Fibroblast of lung (primary cell): ENCODE measurements at regions not wholly inside any gene's neighbourhood (a gene's known extent, or its start where the extent isn't known, plus 50 kb on each side); places are given as distances from the start of the nearest gene placed in this dataset.
"Not testable (repeated sequence)": the region's sequence is repeated elsewhere in the genome, so short reads cannot be mapped to it uniquely, and the experiment has no call there.

Source experiments
- DNase-seq, 2 donors: peaks; one replicate each; pipeline versions ENCODE4 v3.0.0 to v3.0.0-alpha.2; 2010; ENCODE audit warnings: low read depth in 2 of 2
- H2AFZ ChIP-seq: 2 replicates; pipeline ENCODE4 v1.5.1; 2012; ENCODE audit warnings: low read length, control low read depth, inconsistent platforms
- H3K27ac ChIP-seq: 2 replicates; pipeline ENCODE4 v1.5.1; 2011; ENCODE audit warnings: low read length, control low read depth; ENCODE audit not compliant: insufficient read depth
- H3K27me3 ChIP-seq: 2 replicates; pipeline ENCODE4 v1.5.1; 2011; ENCODE audit warnings: mild to moderate bottlenecking, low read length; ENCODE audit not compliant: control insufficient read depth, insufficient read depth
- H3K36me3 ChIP-seq: 2 replicates; pipeline ENCODE4 v1.5.1; 2011; ENCODE audit warnings: low read length; ENCODE audit not compliant: control insufficient read depth, insufficient read depth
- H3K4me1 ChIP-seq: 2 replicates; pipeline ENCODE4 v1.5.1; 2011; ENCODE audit warnings: low read length; ENCODE audit not compliant: control insufficient read depth, insufficient read depth; ENCODE audit errors: extremely low read depth
- H3K4me2 ChIP-seq: 2 replicates; pipeline ENCODE4 v1.5.1; 2011; ENCODE audit warnings: low read length, control low read depth; ENCODE audit not compliant: insufficient read depth; ENCODE audit errors: extremely low read depth
- H3K4me3 ChIP-seq, 4 experiments: fragments of 200-600 bp in 1 of 4; sonication (generic) in 1 of 4; replicated peaks in 1 of 4; 2 replicates each; pipeline ENCODE4 v1.5.1; 2011 to 2016; ENCODE audit warnings: low read length in 4 of 4, low read depth in 3 of 4, mild to moderate bottlenecking in 3 of 4, control low read depth in 2 of 4, inconsistent platforms in 1 of 4, mixed read lengths in 1 of 4; ENCODE audit not compliant: insufficient read depth in 1 of 4; ENCODE audit errors: control extremely low read depth in 1 of 4
- H3K79me2 ChIP-seq: 2 replicates; pipeline ENCODE4 v1.5.1; 2012; ENCODE audit warnings: mild to moderate bottlenecking, low read length, inconsistent platforms; ENCODE audit not compliant: control insufficient read depth, insufficient read depth
- H3K9ac ChIP-seq: 2 replicates; pipeline ENCODE4 v1.5.1; 2011; ENCODE audit warnings: mild to moderate bottlenecking, low read length, control low read depth; ENCODE audit not compliant: insufficient read depth
- H3K9me3 ChIP-seq: 2 replicates; pipeline ENCODE4 v1.5.1; 2012; ENCODE audit warnings: low read depth, low read length; ENCODE audit not compliant: control insufficient read depth, insufficient read depth
- H4K20me1 ChIP-seq: 2 replicates; pipeline ENCODE4 v1.5.1; 2011; ENCODE audit warnings: low read length; ENCODE audit not compliant: control insufficient read depth, insufficient read depth; ENCODE audit errors: extremely low read depth

DNA sequence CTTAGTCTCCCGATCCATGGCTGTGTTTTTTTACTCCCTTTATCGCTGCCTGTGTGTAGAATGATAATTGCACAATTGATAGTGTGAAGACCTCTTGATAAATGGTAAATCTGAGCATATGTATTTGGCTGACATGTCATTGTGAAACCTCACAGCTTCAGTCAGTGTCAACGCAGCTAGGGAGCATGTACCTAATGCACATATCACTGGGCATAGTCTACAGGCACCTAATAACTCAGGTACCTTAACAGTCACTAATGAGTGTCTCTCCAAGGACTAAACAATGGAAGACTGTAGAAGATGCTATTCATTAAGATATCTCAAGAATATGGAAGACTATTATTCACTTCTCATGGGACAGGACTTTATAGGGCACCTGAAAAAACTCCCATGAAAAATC lies 101.0 kb upstream of the PTPN20 start:
- not testable (repeated sequence) for H3K4me3 ChIP-seq, H3K4me2 ChIP-seq, H3K4me1 ChIP-seq, H3K79me2 ChIP-seq, H3K9ac ChIP-seq, H2AFZ ChIP-seq, H3K27me3 ChIP-seq, H3K27ac ChIP-seq, H4K20me1 ChIP-seq, DNase-seq, H3K36me3 ChIP-seq, H3K9me3 ChIP-seq

DNA sequence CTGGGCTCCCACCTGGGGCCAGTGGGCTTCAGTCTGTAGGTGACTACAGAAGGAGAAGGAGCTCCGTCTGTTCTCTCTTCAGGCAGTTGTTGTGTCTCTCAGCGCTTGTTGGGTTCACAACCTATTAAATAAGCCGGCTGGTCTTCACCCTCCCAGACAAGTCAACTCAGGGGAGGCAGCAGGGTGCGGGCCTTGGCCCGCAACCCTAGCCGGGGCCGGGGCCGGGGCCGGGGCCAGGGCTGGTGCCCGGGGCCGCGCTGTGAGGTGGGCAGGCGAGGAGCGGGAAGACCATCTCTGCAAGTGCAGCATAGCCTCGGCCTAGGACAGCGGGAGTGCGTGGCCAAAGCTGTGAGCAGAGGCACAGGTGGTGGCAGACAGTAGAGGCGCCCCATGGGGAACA lies 95.1 kb upstream of the PTPN20 start:
- H2AFZ ChIP-seq, H3K4me1 ChIP-seq, H3K4me2 ChIP-seq, H3K9ac ChIP-seq, H3K27me3 ChIP-seq, DNase-seq, H3K9me3 ChIP-seq, H3K27ac ChIP-seq, H3K36me3 ChIP-seq, H3K79me2 ChIP-seq, H4K20me1 ChIP-seq, H3K4me3 ChIP-seq: not testable (repeated sequence)

DNA sequence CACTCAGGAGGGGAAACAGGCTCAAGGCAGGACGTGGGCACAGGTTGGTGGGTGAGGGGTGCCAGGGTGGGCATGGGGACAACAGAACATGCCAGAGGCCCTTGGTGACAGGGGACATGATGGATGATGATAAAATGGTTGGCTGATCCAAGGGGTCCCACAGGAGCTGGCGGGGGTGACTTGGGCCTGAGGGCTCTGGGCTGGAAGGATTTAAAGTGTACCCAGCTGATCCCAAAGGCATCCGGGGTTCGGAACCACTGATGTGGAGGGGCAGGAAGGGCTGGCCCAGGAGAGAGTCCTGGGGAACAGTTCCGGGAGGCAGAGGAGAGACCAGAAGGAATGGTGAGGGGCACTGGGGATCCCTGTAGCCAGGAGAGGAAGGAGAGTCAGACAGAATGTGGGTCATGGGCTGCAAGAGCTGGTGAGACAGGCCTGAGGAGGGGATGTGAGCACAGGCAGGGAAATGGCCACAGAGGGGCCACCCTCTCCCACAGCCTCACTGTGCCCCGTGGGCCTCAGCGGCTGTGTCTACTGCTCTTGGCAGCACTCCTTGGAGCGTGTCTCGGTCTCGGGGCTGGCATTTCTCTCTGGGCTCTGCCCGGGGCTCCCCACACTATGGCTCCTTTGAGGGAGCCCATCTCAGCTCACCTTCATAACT lies 70.7 kb upstream of the PTPN20 start:
- DNase-seq, H3K4me2 ChIP-seq, H3K27ac ChIP-seq, H4K20me1 ChIP-seq, H3K9me3 ChIP-seq, H3K4me1 ChIP-seq, H3K79me2 ChIP-seq, H3K36me3 ChIP-seq, H2AFZ ChIP-seq, H3K4me3 ChIP-seq, H3K27me3 ChIP-seq, H3K9ac ChIP-seq: not testable (repeated sequence)

DNA sequence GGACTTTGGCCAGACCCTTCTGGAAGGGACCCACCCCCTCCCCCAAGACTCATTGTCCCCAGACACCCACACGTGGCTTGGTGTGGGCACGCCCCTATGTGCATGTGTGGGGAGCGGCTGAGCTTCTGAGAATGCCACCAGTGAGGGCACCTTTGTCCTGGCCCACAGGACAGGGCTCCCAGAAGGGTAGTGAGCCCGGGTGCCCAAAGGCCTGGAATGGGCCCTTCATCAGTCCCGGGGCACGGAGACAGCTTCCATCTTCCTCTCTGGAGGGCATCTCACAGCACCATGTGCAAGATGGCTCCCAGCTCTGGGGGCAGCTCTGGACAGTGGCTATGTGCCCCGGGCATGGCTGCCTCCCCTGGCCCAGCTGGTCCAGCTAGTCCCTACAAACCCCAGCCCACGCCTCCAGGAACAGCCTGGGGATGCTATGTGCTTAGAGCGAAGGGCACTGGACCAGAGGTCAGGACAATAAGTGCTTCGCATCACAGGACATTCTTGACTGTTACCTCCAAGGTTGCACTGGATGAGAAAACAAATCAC lies 70.1 kb upstream of the PTPN20 start:
- not testable (repeated sequence) for H3K4me2 ChIP-seq, H4K20me1 ChIP-seq, H2AFZ ChIP-seq, DNase-seq, H3K27ac ChIP-seq, H3K4me1 ChIP-seq, H3K4me3 ChIP-seq, H3K79me2 ChIP-seq, H3K9ac ChIP-seq, H3K36me3 ChIP-seq, H3K27me3 ChIP-seq, H3K9me3 ChIP-seq

GRCh38 chr10:46845194-46845593 lies 66.0 kb upstream of the PTPN20 start:
- H3K27me3 ChIP-seq, H3K4me3 ChIP-seq, H3K79me2 ChIP-seq, H3K9me3 ChIP-seq, H3K4me2 ChIP-seq, H3K36me3 ChIP-seq, H3K4me1 ChIP-seq, H3K9ac ChIP-seq, DNase-seq, H2AFZ ChIP-seq, H3K27ac ChIP-seq, H4K20me1 ChIP-seq: not testable (repeated sequence)

GRCh38 chr10:46845640-46846039 lies 65.6 kb upstream of the PTPN20 start:
- DNase-seq, H3K27ac ChIP-seq, H3K4me1 ChIP-seq, H3K4me2 ChIP-seq, H3K4me3 ChIP-seq, H3K9me3 ChIP-seq, H4K20me1 ChIP-seq, H3K36me3 ChIP-seq, H2AFZ ChIP-seq, H3K27me3 ChIP-seq, H3K9ac ChIP-seq, H3K79me2 ChIP-seq: not testable (repeated sequence)

DNA sequence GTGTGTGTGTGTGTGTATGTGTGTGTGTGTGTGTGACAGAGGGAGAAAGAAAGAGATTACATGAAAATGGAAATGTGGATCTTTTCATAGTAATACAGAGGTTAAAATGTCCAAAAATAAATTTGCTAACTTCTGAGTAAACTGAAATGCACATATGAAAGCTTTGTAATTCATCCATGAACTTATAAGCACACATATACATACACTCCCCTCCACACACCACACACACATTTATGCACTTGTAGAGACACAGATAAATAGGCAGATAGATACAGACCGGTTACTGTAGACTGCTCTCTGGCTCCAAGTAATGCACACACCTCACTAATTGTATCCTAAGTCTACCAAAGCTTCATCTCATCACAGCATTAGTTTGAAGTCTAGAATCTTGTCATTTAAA lies 50.5 kb upstream of the PTPN20 start:
- H3K9ac ChIP-seq, H3K27me3 ChIP-seq, H3K9me3 ChIP-seq, H3K79me2 ChIP-seq, H3K4me3 ChIP-seq, H3K4me2 ChIP-seq, H4K20me1 ChIP-seq, DNase-seq, H3K36me3 ChIP-seq, H3K27ac ChIP-seq, H2AFZ ChIP-seq, H3K4me1 ChIP-seq: not testable (repeated sequence)
